ENCODE measurements at regions not wholly inside any gene's neighbourhood (a gene's known extent, or its start where the extent isn't known, plus 50 kb on each side); places are given as distances from the start of the nearest gene placed in this dataset.

- TF ChIP-seq, protein P1, sequence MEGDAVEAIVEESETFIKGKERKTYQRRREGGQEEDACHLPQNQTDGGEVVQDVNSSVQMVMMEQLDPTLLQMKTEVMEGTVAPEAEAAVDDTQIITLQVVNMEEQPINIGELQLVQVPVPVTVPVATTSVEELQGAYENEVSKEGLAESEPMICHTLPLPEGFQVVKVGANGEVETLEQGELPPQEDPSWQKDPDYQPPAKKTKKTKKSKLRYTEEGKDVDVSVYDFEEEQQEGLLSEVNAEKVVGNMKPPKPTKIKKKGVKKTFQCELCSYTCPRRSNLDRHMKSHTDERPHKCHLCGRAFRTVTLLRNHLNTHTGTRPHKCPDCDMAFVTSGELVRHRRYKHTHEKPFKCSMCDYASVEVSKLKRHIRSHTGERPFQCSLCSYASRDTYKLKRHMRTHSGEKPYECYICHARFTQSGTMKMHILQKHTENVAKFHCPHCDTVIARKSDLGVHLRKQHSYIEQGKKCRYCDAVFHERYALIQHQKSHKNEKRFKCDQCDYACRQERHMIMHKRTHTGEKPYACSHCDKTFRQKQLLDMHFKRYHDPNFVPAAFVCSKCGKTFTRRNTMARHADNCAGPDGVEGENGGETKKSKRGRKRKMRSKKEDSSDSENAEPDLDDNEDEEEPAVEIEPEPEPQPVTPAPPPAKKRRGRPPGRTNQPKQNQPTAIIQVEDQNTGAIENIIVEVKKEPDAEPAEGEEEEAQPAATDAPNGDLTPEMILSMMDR (IDR thresholded peaks at IDR 0.05; ENCODE audit: extremely low read depth, missing control alignments) = no peak
- DNase-seq (ENCODE audit: low spot score) = no peak
Observed at GRCh38 chr10:111148025-111148424, 71.2 kb downstream of the ADRA2A start.

DNA sequence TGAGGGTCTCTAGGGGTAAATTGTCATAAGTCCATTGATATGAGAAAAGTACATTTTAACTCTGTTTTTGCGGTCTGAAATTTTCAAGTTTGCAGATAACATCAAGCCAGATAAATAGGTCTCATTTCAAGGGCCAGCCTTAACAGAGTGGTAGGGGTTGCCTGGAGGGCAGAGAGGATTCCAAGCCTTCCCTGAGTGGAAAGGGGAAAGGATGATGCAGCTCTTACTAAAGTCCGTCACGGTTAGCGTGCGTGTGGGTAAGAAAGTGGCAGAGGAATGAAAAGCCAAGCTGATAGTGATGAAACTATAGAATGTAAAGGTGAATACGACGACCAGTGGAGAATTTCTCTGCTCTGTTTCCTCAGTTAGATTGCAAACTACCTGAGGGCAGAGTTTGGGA is 71.6 kb downstream of the ADRA2A start:
- TF ChIP-seq, protein P1 (IDR thresholded peaks at IDR 0.05; ENCODE audit: extremely low read depth, missing control alignments) = no peak
- no peak for DNase-seq (ENCODE audit: low spot score)

DNA sequence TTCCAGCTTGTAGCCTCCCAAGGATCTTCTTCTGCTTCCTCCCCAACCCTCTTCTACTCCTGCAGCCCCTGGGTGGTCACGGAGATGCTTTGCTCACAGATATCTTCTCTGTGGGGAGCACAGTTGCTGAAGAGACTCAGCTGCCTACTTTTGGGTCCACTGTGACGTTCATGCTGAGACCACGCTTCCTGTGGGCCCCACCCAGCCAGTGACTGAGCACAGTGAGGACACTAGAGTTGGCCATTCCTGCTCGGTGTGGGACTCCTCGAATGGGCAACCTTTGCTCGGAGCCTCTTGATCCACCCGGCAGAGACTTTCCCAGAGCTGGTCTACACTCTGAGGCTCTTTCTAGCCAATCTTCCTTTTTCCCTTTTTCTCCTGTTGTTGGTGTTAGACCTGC is 73.9 kb downstream of the ADRA2A start:
- no peak for DNase-seq (ENCODE audit: low spot score)
- TF ChIP-seq, protein P1 (IDR thresholded peaks at IDR 0.05; ENCODE audit: extremely low read depth, missing control alignments) = no peak

DNA sequence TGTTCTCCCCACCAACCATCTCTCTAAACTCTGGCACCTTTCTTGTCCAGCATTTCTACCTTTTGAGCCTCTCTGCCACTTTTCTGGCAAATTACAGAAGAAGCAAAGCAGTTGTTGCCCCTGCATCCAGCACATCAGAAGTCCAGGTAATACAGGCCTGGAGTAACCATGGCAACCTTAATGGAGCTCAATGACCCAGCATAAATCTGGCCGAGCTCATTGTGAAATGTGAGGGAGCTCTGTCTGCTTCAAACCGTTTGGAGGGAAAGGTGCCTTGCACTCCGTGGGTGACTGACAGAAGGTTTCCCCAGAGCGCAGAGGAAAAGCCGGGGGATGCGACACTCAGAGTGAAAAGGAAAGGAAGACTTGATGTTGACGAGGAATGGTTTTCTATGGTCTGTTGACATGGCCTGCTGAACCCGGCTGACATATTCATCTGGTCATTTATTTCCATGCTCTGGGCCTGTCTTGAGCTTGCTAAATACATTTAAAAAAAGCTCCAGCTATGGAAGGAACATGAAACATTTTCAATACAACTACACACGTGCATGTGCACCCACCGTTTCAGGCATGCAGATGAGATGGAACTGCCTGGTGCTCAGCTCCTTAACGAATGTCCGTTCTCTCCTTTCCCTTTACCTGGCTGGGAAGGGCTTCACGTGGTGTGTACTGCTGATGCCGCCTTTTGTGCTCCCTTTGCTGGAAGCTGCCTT is 74.9 kb downstream of the ADRA2A start:
- DNase-seq (ENCODE audit: low spot score) = no peak
- TF ChIP-seq, protein P1 (IDR thresholded peaks at IDR 0.05; ENCODE audit: extremely low read depth, missing control alignments) = no peak

DNA sequence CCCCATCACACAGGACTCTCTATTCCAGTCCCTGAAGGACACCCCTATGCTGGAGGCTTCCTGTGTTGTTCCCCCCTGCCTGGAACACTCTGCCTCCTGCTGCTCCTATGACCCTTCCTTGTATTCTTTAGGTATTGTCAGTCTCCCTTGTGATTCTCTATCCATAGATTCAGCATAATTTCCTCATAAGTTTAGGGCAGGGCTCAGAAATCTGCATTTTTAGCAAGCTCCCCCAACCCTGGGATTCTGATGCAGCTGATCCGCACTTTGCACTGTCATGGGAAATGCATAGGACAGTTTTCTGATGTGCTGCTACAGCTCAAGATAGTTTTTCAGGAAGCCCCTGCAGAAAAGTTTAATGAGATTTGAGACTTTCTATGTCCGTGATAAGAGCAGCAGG is 79.9 kb downstream of the ADRA2A start:
- TF ChIP-seq, protein P1 (IDR thresholded peaks at IDR 0.05; ENCODE audit: extremely low read depth, missing control alignments) = no peak
- DNase-seq (ENCODE audit: low spot score) = no peak

- TF ChIP-seq, protein P1 (IDR thresholded peaks at IDR 0.05; ENCODE audit: extremely low read depth, missing control alignments) = no peak
- no peak for DNase-seq (ENCODE audit: low spot score)
Observed at GRCh38 chr10:111158595-111158994, 81.8 kb downstream of the ADRA2A start.

DNA sequence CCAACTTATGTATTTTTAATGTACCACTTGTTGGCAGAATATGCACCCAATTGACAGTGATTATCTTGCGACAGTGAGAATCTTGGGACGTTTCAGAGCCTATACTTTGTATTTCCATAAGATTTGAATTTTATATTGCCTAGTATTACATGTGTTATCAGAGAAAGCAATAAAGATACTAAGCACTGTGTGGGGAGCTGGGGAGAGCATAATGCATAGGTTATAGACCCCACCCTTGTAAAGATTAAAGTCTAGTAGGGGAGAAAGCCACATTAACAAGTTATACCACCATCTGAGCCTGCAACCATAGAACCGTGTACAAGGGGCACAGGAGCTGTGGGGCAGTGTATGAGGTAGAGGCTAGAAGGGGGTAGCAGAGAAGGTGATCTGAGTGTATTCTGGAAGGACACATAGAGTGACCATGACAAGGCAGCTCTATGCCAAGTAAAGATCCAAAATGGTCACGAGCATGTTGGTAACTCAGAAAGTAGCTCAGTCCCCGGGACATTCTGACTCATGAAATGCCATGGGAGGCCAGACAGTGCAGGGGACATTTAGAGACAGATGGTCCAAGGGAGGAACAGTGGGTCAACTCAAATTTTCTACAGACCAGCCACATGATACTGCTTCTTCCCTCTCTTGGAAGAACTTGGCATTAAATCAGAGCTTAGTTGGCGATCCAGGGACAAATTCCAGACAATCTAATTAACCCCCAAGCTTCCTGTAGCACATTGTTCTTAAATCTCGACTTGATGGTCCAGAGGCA is 84.5 kb downstream of the ADRA2A start:
- TF ChIP-seq, protein P1 (IDR thresholded peaks at IDR 0.05; ENCODE audit: extremely low read depth, missing control alignments) = no peak

More for the DNA sequence above, 84.5 kb downstream of the ADRA2A start:
- no peak for DNase-seq (ENCODE audit: low spot score)

Data from GM20000 (cell line).